ENCODE measurements at regions not wholly inside any gene's neighbourhood (a gene's known extent, or its start where the extent isn't known, plus 50 kb on each side); places are given as distances from the start of the nearest gene placed in this dataset.

DNA sequence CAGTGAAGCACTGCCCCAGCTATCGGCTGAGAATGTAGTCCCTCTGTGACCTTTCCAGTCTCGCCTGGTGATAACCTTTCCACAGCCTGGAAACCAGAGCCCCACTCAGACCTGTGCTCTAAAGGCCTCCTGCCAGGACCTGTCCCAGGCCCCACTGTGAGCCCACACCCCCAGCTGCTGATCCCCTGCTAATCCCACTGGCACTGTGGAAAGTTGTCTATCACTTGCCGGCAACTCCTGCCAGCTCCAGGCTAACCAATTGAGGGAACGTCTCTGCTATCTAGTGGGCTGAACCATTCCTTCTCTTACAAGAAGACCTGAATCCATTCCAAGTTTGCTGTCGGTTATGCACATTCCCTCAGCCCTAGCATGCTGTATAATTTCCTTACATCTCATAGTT, 328.2 kb downstream of the FAM181B start:
- TF ChIP-seq, protein P1, sequence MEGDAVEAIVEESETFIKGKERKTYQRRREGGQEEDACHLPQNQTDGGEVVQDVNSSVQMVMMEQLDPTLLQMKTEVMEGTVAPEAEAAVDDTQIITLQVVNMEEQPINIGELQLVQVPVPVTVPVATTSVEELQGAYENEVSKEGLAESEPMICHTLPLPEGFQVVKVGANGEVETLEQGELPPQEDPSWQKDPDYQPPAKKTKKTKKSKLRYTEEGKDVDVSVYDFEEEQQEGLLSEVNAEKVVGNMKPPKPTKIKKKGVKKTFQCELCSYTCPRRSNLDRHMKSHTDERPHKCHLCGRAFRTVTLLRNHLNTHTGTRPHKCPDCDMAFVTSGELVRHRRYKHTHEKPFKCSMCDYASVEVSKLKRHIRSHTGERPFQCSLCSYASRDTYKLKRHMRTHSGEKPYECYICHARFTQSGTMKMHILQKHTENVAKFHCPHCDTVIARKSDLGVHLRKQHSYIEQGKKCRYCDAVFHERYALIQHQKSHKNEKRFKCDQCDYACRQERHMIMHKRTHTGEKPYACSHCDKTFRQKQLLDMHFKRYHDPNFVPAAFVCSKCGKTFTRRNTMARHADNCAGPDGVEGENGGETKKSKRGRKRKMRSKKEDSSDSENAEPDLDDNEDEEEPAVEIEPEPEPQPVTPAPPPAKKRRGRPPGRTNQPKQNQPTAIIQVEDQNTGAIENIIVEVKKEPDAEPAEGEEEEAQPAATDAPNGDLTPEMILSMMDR (IDR thresholded peaks at IDR 0.05) = no peak

DNA sequence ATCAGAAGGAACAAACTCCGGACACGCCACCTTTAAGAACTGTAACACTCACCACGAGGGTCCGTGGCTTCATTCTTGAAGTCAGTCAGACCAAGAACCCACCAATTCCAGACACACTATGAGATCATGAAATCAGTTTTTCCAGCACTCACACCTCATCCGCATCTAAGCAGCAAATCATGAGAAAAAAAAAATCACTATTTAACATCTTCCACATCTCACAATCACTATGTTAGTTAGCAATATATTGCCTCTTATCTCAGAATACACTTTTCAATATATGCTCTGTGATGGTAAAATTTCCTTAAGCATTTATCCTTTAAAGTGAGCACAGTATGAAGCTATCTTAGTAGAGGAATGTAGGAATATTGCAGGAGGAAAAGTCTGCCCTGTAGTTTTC, 328.7 kb downstream of the FAM181B start:
- TF ChIP-seq, protein P1 (IDR thresholded peaks at IDR 0.05) = no peak

DNA sequence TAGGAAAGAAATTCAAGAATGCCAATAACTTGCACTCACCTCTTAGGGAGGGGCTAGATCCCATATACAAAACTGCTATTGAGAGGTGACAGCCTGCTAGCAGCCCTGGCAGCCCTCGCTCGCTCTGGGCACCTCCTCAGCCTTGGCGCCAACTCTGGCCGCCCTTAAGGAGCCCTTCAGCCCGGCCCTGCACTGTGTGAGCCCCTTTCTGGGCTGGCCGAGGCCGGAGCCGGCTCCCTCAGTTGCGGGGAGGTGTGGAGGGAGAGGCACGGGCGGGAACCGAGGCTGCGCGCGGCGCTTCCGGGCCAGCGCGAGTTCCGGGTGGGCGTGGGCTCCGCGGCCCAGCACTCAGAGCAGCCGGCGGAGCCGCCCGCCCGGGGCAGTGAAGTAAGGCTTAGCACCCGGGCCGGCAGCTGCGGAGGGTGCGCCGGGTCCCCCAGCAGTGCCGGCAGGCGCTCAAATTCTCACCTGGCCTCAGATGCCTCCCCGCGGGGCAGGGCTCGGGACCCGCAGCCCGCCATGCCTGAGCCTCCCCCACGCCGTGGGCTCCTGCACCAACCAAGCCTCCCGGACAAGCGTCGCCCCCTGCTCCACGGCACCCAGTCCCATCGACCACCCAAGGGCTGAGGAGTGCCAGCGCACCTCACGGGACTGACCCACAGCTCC, 329.9 kb downstream of the FAM181B start:
- TF ChIP-seq, protein P1 (IDR thresholded peaks at IDR 0.05) = no peak

DNA sequence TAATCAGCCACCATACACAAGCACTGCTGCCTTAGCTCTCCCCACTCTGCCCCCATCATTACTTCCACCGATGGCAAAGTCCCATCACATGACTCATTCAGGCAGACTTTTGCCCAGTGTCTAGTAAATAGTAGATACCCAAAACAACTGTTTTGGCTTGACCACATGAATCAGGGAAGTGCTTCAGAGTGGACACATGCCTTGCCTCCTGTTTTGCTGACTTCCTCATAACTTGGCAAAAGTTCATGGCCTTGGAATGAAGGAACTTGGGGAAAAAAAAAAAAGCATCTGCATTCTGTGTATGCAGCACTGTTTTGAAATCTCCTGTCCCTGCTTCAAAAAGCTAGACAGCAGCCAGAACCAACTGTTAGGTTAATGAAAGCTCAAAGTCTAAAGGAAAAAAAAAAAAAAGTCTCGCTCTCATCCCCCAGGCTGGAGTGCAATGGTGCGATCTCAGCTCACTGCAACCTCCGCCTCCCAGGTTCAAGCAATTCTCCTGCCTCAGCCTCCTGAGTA, 335.3 kb downstream of the FAM181B start:
- TF ChIP-seq, protein P1 (IDR thresholded peaks at IDR 0.05) = no peak

DNA sequence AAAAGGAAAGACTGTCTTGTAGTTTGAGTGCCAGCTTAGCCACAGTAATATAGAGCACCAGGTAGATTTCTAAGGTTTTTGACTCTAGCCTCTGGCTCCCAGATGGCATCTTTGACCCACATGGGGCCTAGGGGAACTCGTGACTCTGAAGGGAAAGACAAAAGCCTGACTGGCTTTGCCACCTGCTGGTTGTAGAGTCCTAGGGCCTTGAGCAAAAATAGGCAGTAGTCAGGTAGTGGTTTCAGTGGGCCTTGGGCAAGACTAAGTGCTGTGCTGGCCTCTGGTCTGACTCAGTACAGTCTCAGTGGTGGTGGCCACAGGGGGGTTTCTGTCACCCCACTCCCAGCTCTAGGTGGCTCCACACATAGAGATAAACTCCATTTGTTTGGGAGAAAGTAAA, 349.4 kb downstream of the FAM181B start:
- TF ChIP-seq, protein P1 (IDR thresholded peaks at IDR 0.05) = no peak

DNA sequence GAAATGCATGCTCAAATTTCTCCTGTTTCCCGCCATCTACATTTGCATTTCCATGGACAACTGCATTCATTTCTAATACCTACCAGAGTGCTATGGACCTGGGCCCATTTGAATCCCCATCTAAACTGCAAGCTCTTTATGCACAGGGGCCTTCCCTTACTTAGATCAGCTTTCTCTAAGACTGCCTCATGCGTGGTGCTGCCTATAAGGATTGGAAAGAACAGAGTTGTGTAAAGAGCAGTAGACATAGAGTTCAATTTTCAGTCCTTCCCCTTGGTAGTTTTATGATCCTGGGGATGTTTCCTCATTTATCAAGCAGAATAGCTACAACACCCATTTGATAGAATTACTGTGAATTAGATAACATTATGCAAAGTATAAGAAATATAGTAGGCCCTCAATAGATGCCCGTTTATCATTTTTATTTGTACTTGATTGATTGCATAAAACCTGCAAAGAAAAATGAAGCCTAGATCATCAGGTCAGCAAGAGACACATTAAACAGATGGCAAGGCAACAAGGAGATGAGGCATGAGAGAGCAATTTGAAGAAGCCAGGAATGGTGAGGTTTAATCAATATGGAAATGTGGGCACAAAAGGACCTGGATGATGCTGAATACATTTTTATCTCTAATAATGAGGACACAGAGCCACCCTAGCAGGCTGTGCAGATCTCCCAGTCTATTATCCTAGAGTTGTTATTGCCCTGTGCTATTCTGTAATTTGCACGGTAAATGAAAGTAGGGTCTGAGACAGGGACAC, 359.7 kb downstream of the FAM181B start:
- TF ChIP-seq, protein P1 (IDR thresholded peaks at IDR 0.05) = no peak

DNA sequence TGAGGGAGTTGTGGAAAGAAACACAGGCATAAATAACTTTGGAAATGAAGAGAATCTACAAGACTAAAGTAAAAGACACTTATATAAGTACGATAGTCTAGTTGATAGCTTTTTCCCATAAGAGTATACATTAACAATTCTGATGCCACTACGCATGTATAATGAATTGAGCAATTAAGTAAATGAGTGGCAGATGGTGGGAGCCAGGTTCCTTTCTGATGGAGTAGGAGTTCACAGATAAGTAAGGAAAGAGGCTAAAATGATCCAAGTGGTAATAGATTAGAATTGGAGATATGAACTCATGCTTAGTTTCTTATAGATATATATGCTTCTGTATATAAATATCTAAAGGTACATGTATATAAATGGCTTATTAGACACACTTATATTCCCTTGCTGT, 368.3 kb downstream of the FAM181B start:
- TF ChIP-seq, protein P1 (IDR thresholded peaks at IDR 0.05) = no peak
